IMR-90 (cell line): ENCODE measurements at regions not wholly inside any gene's neighbourhood (a gene's known extent, or its start where the extent isn't known, plus 50 kb on each side); places are given as distances from the start of the nearest gene placed in this dataset.

ENCODE experiments used
- ATAC-seq: fragments of 200-7000 bp; cut with Tn5 transposase; 2 replicates; pipeline ENCODE4 v1.9.1; 2020; ENCODE audit warnings: low read depth, mild to moderate bottlenecking, moderate library complexity
- BruUV-seq: library from RNA; stranded (reverse); fragments of 400-500 nt; replicated peaks from 2 replicates; lab custom pipeline; 2021; lab: Mats Ljungman, UMichigan
- CTCF ChIA-PET: fragments of 300-600 bp; formaldehyde crosslinking; extraction: SDS; loops from one replicate; lab custom pipeline; 2021; ENCODE audit warnings: antibody characterized with exemption; lab: Yijun Ruan, JAX
- POLR2A ChIA-PET: fragments of 300-600 bp; sonication (Branson Sonifier 250); formaldehyde crosslinking; loops from one replicate; lab custom pipeline; 2022; ENCODE audit warnings: antibody characterized with exemption; ENCODE audit not compliant: unreplicated experiment; lab: Charles Lee
- DNase-seq: peaks from one replicate; pipeline ENCODE4 v3.0.0; 2013
- H2AFZ ChIP-seq: replicated peaks from 2 replicates; pipeline ENCODE3; 2013; ENCODE audit warnings: low read length, mild to moderate bottlenecking; ENCODE audit not compliant: poor library complexity
- H2AK5ac ChIP-seq: 2 replicates; pipeline ENCODE4 v1.6.1; 2013; ENCODE audit warnings: low read depth, low read length, inconsistent platforms
- H2AK9ac ChIP-seq: replicated peaks from 2 replicates; pipeline ENCODE3; 2013; ENCODE audit warnings: mild to moderate bottlenecking, low read depth, low read length, moderate library complexity; ENCODE audit not compliant: poor library complexity
- H2BK120ac ChIP-seq: 2 replicates; pipeline ENCODE4 v1.6.1; 2013; ENCODE audit warnings: low read depth, low read length, inconsistent platforms
- H2BK15ac ChIP-seq: 3 replicates; pipeline ENCODE4 v1.6.1; 2013; ENCODE audit warnings: low read depth, low read length, inconsistent platforms
- H2BK20ac ChIP-seq: 2 replicates; pipeline ENCODE4 v1.6.1; 2013; ENCODE audit warnings: low read depth, mild to moderate bottlenecking, inconsistent platforms, low read length, moderate library complexity
- H2BK5ac ChIP-seq: 2 replicates; pipeline ENCODE4 v1.6.1; 2013; ENCODE audit warnings: mild to moderate bottlenecking, low read depth, low read length, inconsistent platforms; ENCODE audit not compliant: poor library complexity, severe bottlenecking
- H3K14ac ChIP-seq: replicated peaks from 2 replicates; pipeline ENCODE4 v1.6.1; 2013; ENCODE audit warnings: low read depth, low read length, inconsistent platforms
- H3K18ac ChIP-seq: 2 replicates; pipeline ENCODE4 v1.6.1; 2013; ENCODE audit warnings: low read depth, low read length, control low read depth
- H3K23ac ChIP-seq: 2 replicates; pipeline ENCODE4 v1.6.1; 2013; ENCODE audit warnings: low read depth, low read length, inconsistent platforms
- H3K27ac ChIP-seq: 2 replicates; pipeline ENCODE4 v1.5.1; 2013; ENCODE audit warnings: mild to moderate bottlenecking, control low read depth, low read length; ENCODE audit not compliant: insufficient read depth
- H3K27me3 ChIP-seq: 2 replicates; pipeline ENCODE4 v1.6.1; 2013; ENCODE audit warnings: low read length; ENCODE audit not compliant: control insufficient read depth, insufficient read depth
- H3K36me3 ChIP-seq: 2 replicates; pipeline ENCODE4 v1.6.1; 2013; ENCODE audit warnings: low read length, mixed read lengths; ENCODE audit not compliant: control insufficient read depth, insufficient read depth
- H3K4ac ChIP-seq: 2 replicates; pipeline ENCODE4 v1.6.1; 2013; ENCODE audit warnings: low read depth, low read length, inconsistent platforms
- H3K4me1 ChIP-seq: 2 replicates; pipeline ENCODE4 v1.6.1; 2013; ENCODE audit warnings: low read length, mixed read lengths; ENCODE audit not compliant: control insufficient read depth, insufficient read depth
- H3K4me2 ChIP-seq: 2 replicates; pipeline ENCODE4 v1.6.1; 2013; ENCODE audit warnings: low read depth, mild to moderate bottlenecking, control low read depth, low read length, moderate library complexity
- H3K4me3 ChIP-seq: 2 replicates; pipeline ENCODE4 v1.5.1; 2013; ENCODE audit warnings: low read depth, mild to moderate bottlenecking, control low read depth, low read length, moderate library complexity; ENCODE audit not compliant: insufficient read depth
- H3K56ac ChIP-seq: 2 replicates; pipeline ENCODE4 v1.6.1; 2013; ENCODE audit warnings: low read length, inconsistent platforms; ENCODE audit not compliant: insufficient read depth; ENCODE audit errors: extremely low read depth
- H3K79me1 ChIP-seq, 2 experiments: 2 replicates each; pipeline ENCODE4 v1.6.1; 2013; ENCODE audit warnings: low read length in 2 of 2, inconsistent platforms in 1 of 2, low read depth in 1 of 2
- H3K9ac ChIP-seq: 2 replicates; pipeline ENCODE4 v1.6.1; 2013; ENCODE audit warnings: low read depth, low read length, control low read depth
- H3K9me1 ChIP-seq: 2 replicates; pipeline ENCODE4 v1.6.1; 2013; ENCODE audit warnings: low read length, inconsistent platforms; ENCODE audit not compliant: insufficient read depth
- H3K9me3 ChIP-seq: 2 replicates; pipeline ENCODE4 v1.6.1; 2013; ENCODE audit warnings: low read length; ENCODE audit not compliant: control insufficient read depth, insufficient read depth
- H4K20me1 ChIP-seq: 2 replicates; pipeline ENCODE4 v1.6.1; 2013; ENCODE audit warnings: low read length, inconsistent platforms; ENCODE audit not compliant: insufficient read depth
- H4K5ac ChIP-seq: 2 replicates; pipeline ENCODE4 v1.6.1; 2013; ENCODE audit warnings: mild to moderate bottlenecking, low read depth, low read length, control low read depth
- H4K8ac ChIP-seq, 2 experiments: 2 replicates each; pipeline ENCODE4 v1.6.1; 2013; ENCODE audit warnings: low read depth in 2 of 2, low read length in 2 of 2, control low read depth in 1 of 2, inconsistent platforms in 1 of 2
- H4K91ac ChIP-seq: 2 replicates; pipeline ENCODE4 v1.6.1; 2013; ENCODE audit warnings: low read depth, low read length, inconsistent platforms; ENCODE audit not compliant: insufficient read depth
- CHD1 ChIP-seq: IDR thresholded peaks from 2 replicates; pipeline ENCODE4 v1.6.1; 2012; ENCODE audit warnings: low read depth, low read length, improper control_type of control experiment
- FOS ChIP-seq: fragments of 150-350 bp; IDR thresholded peaks from 2 replicates; pipeline ENCODE4 v1.6.1; 2016; ENCODE audit warnings: low read depth, low read length
- RAD21 ChIP-seq: IDR thresholded peaks from 2 replicates; pipeline ENCODE4 v1.6.1; 2012; ENCODE audit warnings: low read length, improper control_type of control experiment
- USF2 ChIP-seq: fragments of 150-350 bp; IDR thresholded peaks from 2 replicates; pipeline ENCODE4 v1.6.1; 2017; ENCODE audit warnings: mild to moderate bottlenecking, antibody characterized with exemption, low read length, low read depth
- WGBS, 2 experiments: methylation state at CpG; one replicate each; pipeline versions ENCODE4 v1.1.5 to v1.1.7; 2013; ENCODE audit warnings: missing lambda C conversion rate in 2 of 2; ENCODE audit not compliant: insufficient read length in 1 of 2; ENCODE audit errors: extremely low coverage in 2 of 2; 5-methylcytosine and 5-hydroxymethylcytosine counted together
- dilution Hi-C: fragments of 300-500 bp; cut with HindIII; formaldehyde crosslinking; loops from one replicate; pipeline ENCODE4 v1.14.3; 2018; ENCODE audit warnings: low sequenced_read_pairs; ENCODE audit not compliant: unreplicated experiment
- in situ Hi-C: fragments of 300-500 bp; cut with MboI; formaldehyde crosslinking; loops from 3 replicates; pipeline ENCODE4 v1.14.3; 2019; ENCODE audit warnings: low sequenced_read_pairs, inconsistent platforms, mixed read lengths
- intact Hi-C: fragments of 100-400 bp; cut with micrococcal nuclease; formaldehyde crosslinking; loops from 2 replicates; pipeline ENCODE4 v1.10.0; 2022

- BruUV-seq, result no TSS peak
- DNase-seq, result no peak
Observed at GRCh38 chr2:42890791-42891355, 98.5 kb upstream of the HAAO start.

More at GRCh38 chr2:42890791-42891355, 98.5 kb upstream of the HAAO start:
- ChIA-PET CTCF (no interaction called here), POLR2A (no interaction called here)
- peaks cover 9% of the 10 kb centered on the region for H3K9me1 ChIP-seq
- no peaks in the 10 kb centered on the region for H4K20me1 ChIP-seq
- H2BK5ac ChIP-seq, result no peak overlapping the region
- no peak overlapping the region for H2BK15ac ChIP-seq
- no peaks in the 10 kb centered on the region for H3K27me3 ChIP-seq
- H3K23ac ChIP-seq, result no peak overlapping the region
- intact Hi-C loops, result no loop called here
- peaks cover 1% of the 10 kb centered on the region; the same call in 1 of the 2 replicates for H3K4me1 ChIP-seq
- H3K4me3 ChIP-seq, result no peak overlapping the region
- no peak overlapping the region for H2BK20ac ChIP-seq
- no peak for TF ChIP-seq CHD1
- no peak for TF ChIP-seq USF2
- TF ChIP-seq FOS, result no peak
- no peak for TF ChIP-seq RAD21
- no peak overlapping the region for H4K8ac ChIP-seq
- no peak for ATAC-seq
- no peak overlapping the region for H3K9ac ChIP-seq
- H4K91ac ChIP-seq, result no peak overlapping the region
- no peak overlapping the region for H2AK9ac ChIP-seq
- no peak overlapping the region for H2AK5ac ChIP-seq
- H3K56ac ChIP-seq, result no peak overlapping the region
- H3K36me3 ChIP-seq, result no peaks in the 10 kb centered on the region
- no peak overlapping the region for H3K27ac ChIP-seq
- H3K79me1 ChIP-seq, result no peaks in the 10 kb centered on the region
- H2AFZ ChIP-seq, result no peak overlapping the region
- no peak overlapping the region for H3K4ac ChIP-seq
- H3K4me2 ChIP-seq, result no peak overlapping the region
- peaks cover 3% of the 10 kb centered on the region for H3K9me3 ChIP-seq
- in situ Hi-C loops, result no loop called here
- no peak overlapping the region for H3K14ac ChIP-seq
- no peak overlapping the region for H2BK120ac ChIP-seq
- dilution Hi-C loops, result no loop called here
- WGBS, 2 experiments, result no CpG with 5 or more reads among the region's 9 CpGs
- H3K18ac ChIP-seq, result no peak overlapping the region
- H4K5ac ChIP-seq, result no peak overlapping the region
